Islet of Langerhans (tissue), 1 donor: ENCODE measurements at regions not wholly inside any gene's neighbourhood (a gene's known extent, or its start where the extent isn't known, plus 50 kb on each side); places are given as distances from the start of the nearest gene placed in this dataset.

ENCODE experiments used
- FAIRE-seq: peaks from one replicate; lab custom pipeline; 2011; peaks lifted over from hg19 to GRCh38; lab: Jason Lieb, UNC

DNA sequence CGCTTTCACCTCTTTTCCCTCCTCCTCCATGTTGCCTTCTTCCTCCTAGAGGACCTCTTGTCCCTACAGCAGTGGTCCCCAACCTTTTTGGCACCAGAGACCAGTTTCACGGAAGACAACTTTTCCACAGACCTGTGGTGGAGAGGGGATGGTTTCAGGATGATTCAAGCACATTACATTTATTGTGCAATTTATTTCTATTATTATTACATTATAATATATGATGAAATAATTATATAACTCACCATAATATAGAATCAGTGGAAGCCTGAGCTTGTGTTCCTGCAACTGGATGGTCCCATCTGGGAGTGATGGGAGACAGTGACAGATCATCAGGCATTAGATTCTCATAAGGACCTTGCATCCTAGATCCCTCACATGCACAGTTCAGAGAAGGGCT is 152.2 kb upstream of the NCKAP5 start:
- no peak for FAIRE-seq

DNA sequence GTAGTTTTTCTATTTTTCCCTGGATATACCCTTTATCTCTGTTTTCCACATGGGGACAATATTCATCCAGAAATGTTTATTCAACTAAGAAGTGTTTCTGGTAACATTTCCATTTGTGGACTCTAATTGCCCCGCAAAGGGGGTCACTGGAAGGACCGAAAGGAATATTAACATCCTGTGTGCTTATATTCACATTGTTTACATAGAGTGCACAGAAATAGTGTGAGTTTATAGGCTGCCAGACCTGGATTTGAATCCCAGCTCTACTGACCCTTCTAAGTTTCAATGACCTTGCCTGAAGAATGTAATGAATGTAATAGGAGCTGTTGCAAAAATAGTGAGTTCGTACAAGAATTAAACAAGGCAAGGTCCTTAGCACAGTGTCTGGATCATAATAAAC is 152.9 kb upstream of the NCKAP5 start:
- no peak for FAIRE-seq

DNA sequence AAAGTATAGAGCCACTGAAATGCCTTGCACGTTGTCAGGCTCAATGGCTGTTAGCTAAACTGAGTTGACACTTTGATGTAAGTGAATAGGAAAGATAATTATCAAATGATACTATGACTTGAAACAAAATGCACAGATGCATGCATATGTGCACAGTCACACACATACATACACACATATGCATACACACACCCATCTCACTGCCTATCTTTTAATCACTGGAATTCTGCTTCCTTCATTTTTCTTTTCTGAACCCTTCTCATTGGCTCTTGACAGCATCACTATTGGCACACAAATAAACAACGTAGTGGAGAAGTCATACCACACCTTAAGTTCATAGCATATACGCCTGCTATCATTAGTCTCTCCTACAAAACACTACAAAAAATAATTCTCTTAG is 154.9 kb upstream of the NCKAP5 start:
- FAIRE-seq = no peak

DNA sequence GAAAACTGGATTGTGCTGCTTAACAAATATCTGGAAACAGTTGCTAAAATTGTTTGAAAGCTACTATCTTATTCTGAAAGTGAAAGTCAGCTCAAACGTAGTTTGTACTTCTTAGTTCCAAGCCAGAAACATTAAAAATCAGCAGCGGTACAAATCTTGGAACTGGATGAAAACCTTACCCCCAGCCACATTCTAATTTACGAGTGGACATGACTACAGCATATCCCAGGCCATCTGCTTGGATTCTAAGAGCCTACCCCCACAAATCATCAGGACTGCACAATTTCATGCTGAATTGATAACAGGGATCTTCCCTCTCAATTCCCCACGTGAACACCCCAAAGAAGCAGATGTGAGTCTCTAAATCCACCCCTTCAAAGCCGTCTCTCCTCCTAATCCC is 158.7 kb upstream of the NCKAP5 start:
- FAIRE-seq = no peak

DNA sequence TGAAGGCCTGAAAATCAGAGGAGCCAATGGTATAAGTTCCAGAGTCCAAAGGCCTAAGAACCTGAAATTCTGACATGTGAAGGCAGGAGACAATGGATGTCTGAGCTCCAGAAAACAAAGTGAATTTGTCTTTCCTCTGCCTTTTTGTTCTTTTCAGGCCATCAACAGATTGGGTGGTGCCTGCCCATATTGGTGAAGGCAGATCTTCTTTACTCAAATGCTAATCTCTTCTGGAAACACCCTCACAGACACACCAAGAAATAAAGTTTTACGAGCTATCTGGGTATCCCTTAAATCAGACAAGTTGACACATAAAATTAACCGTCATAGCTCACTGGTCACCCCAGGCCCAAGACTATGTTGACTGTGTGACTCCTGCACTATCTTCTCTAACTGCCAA is 163.8 kb upstream of the NCKAP5 start:
- FAIRE-seq = no peak

DNA sequence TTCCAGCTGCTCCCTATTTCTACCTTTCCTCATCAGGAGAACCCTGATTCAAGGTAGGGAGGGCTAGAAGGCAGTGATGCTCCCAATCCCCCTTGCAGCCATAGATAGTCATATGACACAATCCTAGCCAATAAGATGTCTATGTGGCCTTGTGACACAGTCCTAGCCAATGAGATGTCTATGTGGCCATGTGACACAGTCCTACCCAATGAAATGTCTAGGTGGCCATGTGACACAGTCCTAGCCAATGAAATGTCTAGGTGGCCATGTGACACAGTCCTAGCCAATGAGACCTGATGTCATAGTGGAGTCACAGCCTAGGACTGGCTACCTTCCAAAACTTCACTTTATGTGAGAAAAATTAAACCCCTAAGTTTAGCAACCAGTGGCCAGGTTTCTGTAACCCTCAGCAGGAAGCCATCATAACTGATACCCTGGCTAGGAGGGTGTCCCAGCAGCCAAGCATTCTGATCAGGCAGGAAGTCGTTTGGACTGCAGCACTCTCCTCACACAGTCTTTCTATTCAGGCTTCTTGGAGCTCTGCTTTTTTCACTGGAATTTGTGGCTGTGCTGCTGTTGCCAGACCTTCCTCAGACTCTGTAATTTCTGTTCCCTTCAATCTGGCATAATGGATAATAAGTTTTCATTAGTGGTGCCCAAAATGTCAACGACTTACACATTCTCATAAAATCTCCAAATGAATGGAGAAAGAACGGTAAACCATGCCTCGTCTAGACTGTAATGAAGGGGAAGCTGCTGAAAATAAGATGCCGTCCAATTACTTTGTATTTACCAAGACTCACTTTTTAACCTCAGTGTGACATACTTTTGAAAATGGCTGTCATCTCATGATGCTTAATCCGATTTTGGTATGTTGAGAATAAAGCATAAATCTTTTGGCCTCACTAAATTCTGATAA is 165.0 kb upstream of the NCKAP5 start:
- FAIRE-seq = no peak

DNA sequence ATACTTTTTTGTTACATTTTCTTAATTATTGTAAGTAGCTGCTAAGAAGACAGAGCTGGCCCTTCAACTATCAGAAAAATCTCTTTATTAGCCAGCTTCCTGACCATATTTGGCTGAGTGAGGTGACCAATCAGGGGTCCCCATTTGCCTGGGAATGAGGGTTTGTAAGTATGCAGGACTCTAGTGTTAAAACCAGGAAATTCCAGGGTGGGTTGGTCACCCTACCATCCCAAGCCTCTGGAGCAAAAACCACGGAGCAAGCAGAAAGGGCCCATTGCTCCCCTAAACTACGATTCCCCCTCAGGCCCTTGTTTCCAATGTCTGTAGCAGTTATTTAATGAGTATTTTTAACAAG is 165.6 kb upstream of the NCKAP5 start:
- no peak for FAIRE-seq

DNA sequence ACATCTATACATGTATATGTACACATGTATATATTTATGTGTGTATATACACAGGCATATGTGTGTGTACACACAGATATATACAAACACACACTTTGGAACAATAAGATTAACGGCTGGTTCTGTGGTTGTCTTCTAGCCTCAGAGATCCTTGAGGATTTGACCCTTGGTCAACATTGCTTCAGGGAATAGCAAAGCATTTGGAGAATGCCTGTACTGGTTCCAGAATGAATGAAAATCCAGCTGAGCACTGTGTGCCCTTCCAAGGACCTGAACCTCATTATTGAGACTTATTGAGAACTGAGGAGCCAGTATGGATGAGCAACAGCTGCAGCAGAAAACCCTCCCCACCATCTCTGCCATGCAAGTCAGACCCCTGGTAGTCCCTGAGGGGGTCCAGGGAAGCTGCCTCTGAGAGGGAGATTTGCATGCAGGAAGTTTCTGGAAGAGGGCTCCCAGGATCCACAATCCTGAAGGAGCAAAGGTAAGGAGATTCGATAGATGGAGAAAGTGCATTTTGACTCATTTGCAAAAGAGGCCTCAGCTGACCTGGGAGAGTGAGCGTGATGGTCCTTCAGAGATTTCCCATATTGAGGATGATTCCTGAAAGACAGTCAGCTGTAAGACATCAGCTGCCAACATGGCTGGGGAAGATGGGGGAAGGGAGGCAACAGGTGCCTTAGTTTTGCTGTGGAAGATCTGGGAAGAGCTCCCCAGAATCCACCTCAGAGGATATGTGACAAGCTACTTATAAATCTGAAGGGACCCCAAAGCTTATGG is 166.6 kb upstream of the NCKAP5 start:
- no peak for FAIRE-seq

DNA sequence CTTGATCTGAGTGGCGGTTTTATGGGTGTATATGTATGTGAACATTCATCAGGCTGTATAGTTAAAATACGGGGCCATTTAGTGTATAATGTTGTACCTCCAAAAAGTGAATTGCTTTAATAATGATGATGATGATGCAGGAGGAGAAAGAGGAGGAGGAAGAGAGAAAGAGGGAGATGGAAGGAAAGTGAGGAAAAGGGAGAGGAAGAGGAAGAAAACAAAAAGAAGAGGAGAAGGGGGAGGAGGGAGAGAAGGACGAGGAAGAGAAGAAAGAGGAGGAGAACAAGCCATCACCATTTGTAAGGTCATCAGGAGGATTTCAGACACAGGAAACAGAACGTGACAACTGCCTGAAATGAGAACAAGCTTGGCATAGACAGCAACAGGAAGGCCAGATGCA is 168.4 kb upstream of the NCKAP5 start:
- FAIRE-seq = no peak

DNA sequence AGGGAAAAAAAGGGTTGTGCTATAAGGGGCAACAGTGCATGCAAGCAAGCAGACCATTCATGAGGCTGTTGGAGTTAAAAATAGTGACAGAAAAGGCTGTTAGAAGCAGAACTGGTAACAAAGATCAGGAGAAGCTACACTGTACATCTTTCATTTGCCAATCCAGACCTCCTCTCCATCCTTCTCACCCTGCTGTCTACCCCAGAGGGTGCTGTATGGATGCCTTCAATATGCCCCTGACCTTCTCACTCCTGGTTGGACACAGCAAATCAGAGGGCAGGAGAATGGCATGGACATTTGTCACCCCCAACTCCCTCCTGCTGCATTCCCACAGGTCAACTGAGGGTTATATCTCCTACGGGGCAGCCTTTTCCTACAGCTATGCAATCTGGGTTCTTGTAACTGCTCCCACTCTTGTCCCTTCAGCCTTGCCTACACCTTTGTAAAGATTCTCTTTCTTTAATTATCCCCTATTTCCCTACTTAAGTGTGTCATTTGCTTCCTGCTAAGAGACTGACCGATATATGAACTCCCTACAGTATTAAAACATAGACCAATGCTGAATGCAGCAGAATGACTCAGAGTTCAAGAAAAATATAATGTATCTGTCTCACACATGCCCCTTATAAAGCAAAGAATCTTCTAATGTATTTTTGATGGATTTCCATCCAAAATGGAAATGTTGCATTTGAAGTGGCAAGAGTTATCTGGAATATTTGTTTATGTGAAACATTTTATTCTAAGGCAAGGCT is 169.2 kb upstream of the NCKAP5 start:
- FAIRE-seq = no peak

DNA sequence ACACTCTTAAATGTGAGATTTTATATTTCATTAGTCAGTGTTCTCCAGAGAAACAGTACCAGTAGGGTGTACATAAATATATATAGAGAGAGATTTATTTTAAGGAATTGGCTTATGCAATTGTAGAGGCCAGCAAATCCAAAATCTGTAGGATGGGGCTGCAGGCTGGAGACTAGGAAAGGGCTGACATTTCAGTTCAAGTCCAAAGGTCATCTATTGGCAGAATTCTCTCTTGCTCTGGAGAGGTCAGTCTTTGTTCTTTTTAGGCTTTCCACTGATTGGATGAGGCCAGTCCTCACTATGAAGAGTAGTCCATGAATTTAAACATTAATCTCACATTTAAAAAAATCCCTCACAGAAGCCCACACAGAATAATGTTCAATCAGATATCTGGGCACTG is 170.8 kb upstream of the NCKAP5 start:
- FAIRE-seq = no peak

DNA sequence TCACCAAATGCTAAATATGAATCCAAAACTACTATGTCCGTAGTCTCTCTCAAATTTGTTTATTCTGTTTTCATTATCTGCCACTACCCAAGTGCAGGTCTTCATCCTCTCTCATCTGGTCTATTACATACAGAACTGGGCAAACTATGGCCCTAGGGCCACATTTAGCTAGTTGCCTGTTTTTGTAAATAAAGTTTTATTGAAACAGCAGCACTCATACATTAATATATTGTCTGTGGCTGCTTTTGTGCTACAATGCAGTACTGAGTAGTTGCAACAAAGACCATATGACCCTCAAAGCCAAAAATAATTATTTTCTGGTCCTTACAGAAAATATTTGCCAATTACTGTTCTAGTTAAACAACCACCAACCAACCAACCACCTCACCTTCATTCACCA is 172.2 kb upstream of the NCKAP5 start:
- FAIRE-seq = no peak

DNA sequence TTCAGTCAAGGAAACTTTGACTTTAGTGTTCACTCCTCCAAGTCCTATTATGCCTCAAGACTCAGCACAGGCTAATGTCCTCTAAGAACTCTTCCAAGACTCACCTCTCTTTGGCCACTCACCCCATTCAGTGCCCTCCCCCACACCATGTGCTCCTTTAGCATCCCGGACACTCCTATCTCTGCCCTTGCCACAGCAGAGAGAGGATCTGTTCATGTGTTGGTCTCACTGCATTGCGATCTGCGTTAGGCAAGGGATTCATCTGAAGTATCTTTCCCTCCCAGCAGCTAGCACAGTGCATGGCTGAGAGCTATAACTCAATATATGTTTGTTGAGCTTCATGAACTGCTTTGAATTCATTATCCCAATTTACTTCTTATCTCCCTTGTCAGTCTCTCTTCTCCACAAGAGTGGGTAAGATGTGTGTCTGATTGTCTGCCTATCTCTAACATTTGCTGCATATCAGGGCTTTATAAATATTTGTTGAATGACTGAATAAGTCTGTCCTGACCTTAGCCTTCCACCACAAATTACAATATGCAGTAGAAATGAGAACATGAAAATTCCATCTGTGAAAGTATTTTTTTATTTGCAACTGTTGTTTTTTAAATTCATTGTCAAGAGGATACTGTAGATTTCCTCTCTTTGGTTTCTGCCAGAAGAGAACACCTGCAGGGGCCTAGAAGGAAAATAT is 179.9 kb upstream of the NCKAP5 start:
- FAIRE-seq = no peak

DNA sequence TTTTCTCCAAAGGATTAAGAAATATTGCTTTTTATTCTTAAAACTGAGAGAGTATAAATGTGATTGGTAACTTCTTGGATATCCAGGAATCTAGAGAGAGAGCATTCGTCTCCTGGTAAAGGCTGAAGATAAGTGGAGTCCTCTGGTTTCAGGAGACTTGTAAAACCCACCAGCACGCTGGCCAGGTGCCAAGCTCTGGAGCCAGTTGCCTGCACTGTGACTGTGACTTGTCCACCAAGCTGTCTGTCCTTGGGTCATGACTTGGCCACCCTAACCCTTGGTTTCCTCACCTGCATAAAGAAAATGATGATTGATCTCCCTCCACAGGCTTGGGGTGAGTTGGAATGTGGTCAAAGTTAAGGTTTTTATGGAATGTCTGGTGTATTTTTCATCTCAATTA is 185.4 kb upstream of the NCKAP5 start:
- FAIRE-seq = no peak

DNA sequence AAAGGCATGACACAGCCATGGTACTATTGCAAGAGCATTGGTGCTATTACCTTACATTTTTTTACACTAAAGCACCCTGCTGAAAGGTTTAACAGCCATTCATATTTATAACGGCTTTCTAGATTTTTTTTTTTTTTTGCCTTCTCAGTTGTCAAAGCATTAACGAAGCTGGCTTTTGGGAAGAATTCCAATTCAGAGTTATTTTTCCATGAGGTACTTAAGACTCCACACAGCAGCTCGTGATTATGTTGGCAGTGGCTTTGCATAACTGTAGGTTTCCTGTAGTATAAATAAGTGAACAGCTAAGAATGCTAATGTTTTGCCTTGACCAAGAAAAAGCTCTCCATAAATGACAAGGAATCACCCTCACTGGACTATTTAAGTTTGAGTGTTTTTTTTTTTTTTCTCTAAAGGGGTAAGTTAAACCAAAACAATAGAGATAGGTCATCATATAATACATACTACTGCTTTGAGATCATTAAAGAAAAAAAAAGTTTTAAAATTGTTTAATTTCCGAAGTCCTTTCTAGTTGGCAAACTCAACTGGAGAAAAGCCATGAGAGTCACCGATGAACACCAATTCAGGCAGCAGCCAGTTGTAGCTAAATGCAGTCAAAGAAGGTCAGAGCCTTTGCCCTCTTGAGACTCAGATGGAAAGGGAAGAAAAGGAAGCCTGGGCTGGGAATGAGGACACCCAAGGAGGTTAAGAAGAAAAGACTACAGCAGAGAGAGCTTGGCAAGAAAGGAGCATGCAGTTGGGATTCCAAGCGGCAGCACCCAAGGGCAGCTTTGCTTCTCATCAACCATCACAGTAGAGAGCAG is 187.4 kb upstream of the NCKAP5 start:
- FAIRE-seq = no peak

DNA sequence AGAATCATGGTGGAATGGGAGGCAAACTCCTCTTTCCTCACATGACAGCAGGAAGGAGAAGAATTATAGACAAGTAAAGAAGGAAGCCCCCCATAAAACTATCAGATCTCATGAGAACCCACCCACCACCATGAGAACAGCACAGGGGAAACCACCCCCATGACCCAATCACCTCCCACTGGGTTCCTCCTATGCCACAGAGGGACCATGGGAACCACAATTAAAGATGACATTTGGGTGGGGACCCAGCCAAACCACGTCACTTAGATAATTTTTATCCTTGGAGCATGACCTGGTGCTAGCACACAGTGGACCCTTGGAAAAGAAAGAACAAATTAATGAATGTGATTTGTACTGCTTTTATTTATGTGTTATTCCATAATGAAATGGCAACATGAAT is 188.6 kb upstream of the NCKAP5 start:
- FAIRE-seq = no peak

DNA sequence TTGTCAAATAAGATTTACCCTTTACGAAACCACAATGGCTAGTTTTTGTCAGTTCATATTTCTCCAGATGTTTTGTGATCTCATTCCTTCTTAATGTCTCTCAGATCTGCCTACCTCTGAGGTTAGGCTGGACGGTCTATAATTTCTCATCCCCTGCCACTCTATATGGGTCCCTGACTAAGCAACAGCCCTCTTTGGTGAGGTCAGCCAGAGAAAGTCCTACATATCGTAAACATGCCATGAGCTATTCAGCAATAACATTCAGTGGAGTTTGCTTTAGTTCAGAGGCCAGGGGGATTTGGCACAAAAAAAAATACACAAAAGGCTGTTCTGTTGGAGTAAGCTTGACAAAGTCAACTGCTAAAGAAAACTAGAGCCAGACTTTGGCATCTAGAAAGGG is 192.1 kb upstream of the NCKAP5 start:
- no peak for FAIRE-seq

DNA sequence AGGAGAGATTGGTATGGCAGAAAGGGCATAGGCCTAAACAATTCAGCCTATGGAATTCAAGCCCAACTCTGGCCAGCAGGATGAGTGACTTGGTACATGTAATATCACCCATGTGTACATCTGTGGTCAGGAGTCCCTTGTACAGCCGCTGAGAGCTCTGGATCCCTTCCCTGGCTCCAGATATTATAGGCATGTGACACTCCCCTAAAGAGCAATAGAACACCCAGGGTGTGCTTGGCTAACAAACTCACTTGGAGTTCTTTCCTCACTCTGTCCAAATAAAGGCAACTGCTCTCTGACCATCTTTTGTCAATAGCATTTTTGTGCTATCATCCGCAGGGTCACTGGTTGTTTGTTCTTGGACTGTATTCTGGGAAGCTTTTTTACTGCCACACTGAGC is 197.4 kb upstream of the NCKAP5 start:
- no peak for FAIRE-seq

DNA sequence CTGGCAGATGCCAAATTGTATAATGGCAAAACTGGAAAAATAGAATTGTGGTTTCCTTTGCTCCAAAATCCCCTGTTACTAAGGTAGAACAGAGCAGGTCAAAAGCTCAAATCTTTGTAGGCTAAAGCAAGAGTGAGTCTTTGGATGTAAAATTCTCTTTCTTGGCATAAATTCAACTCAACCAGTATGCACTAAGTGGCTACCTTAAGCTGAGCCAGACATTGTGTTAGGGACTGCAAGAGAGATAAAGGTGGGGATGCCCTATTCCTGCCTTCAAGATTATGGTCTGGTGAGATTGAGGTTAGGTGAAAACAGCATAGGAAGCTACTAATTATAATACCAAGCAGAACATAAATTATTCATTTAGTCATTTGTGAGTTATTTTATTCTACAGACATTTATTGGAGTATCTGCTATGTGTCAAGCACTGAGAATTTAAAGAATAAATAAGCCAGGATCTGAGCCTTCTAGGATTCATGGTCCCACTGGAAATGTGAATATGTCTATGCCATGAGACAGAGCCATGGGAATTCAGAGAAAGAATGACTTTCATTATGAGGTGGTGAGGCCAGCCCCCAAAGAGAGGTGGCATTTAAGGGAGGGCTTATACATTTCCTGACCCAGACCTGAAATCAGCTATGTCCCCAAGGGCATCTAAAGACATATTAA is 198.0 kb upstream of the NCKAP5 start:
- FAIRE-seq = no peak

DNA sequence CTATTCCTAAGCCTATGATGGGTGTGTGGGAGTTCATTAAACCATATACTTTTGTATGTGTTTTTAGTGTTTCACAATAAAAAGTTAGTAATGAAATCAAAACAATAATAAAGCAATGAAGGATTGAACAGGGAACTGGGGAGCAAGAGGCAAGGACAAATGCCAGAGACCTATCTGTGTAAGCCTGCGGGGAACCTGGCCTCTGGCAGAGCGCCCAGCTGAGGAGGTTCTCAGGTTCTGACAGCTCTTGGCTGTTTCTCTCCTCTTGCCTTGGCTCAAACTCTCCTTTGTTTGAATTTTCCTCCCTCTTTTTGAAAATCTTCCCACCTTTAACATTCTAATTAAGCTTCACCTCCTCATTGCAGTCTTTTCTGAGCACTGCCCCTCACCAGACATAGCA is 200.0 kb upstream of the NCKAP5 start:
- no peak for FAIRE-seq
